ENCODE measurements at regions not wholly inside any gene's neighbourhood (a gene's known extent, or its start where the extent isn't known, plus 50 kb on each side); places are given as distances from the start of the nearest gene placed in this dataset.
"Not testable (repeated sequence)": the region's sequence is repeated elsewhere in the genome, so short reads cannot be mapped to it uniquely, and the experiment has no call there.

DNA sequence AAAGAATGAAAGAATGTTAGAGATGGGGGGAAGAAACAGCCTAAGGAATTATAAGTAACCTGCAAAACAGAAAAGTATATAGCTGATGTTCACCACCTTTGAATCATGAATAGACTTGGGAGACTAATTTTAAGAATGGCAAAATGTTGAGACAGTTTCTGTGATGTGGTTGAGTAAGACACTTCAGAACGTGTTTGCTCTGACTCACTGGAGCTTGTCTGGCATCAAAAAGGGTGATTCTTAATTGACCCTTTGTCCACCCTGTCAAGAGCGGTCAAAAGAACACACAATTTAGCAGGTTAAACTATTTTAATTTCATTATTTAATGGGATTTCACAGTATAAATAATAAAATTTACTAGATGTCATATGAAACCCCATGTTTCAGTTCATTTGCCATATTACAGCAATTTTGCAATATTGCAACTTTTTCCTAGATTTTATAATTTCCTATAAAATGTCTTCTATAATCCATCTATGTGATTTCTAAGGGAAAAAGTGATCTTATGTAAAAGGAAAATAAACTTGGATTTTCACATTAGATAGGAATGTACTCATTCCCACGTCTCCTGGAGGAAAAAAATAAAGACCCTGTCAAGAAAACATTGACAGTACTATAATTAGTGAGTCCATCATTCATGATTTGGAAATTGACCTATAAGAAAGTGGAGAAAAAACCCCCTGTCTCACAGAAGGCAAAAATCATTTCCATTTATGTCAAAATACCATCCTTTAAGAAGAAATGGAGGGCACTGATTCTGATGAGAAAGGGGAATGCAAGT is 104.6 kb upstream of the ZNF658 start:
- H3K27me3 ChIP-seq (replicated peaks; ENCODE audit: insufficient read depth, low read depth, low read length, poor library complexity); H3K36me3 ChIP-seq (ENCODE audit: insufficient read depth, low read length, poor library complexity, severe bottlenecking); CTCF ChIA-PET; H3K4me1 ChIP-seq (ENCODE audit: insufficient read depth, low read length, poor library complexity, severe bottlenecking); DNase-seq (ENCODE audit: low spot score); POLR2A ChIA-PET (ENCODE audit: low non-redundant PET); H3K4me3 ChIP-seq (ENCODE audit: low read depth, low read length, poor library complexity, severe bottlenecking); H3K27ac ChIP-seq (ENCODE audit: low read depth, low read length, poor library complexity, severe bottlenecking); H3K9me3 ChIP-seq (ENCODE audit: low read depth, low read length, poor library complexity, severe bottlenecking); BruUV-seq (replicated peaks); intact Hi-C loops (cut with micrococcal nuclease; ENCODE audit: unreplicated experiment): not testable (repeated sequence)

DNA sequence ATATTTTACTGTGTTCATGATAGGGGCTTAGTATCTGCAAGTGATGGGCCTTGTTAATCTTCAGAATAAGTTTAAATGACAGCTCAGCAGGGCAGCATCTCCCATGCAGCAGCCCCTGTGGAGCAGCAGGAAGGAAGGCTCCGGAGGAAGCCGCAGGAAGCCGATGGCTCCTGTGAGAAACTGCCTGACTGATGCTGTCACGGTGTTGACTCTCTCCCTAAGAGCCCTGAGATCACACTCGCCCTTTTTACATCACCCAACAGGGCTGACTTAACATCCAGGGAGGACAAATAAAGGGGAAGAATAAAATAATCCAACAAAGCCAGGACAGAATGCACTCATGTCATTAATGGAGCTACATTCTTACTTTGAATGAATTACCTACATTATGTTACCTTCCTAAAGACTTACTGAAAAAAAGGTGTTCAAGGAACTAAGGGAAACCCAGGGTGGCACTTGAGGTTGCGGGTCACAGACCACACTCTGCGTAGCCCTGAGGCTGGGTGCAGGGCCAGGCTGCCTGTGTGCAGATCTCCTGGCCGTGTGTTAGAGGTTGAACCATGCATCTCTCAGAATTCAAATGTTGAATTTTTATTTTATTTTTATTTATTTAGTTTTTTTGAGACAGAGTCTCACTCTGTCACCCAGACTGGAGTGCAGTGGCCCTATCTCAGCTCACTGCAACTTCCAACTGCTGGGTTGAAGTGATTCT is 102.5 kb upstream of the ZNF658 start:
- H3K27me3 ChIP-seq (replicated peaks; ENCODE audit: insufficient read depth, low read depth, low read length, poor library complexity); H3K36me3 ChIP-seq (ENCODE audit: insufficient read depth, low read length, poor library complexity, severe bottlenecking); H3K4me3 ChIP-seq (ENCODE audit: low read depth, low read length, poor library complexity, severe bottlenecking); intact Hi-C loops (cut with micrococcal nuclease; ENCODE audit: unreplicated experiment); POLR2A ChIA-PET (ENCODE audit: low non-redundant PET); H3K9me3 ChIP-seq (ENCODE audit: low read depth, low read length, poor library complexity, severe bottlenecking); CTCF ChIA-PET; BruUV-seq (replicated peaks); H3K4me1 ChIP-seq (ENCODE audit: insufficient read depth, low read length, poor library complexity, severe bottlenecking): not testable (repeated sequence)
- DNase-seq (ENCODE audit: low spot score): peak; percentile 91
- peak overlapping the region; percentile 56 for H3K27ac ChIP-seq (ENCODE audit: low read depth, low read length, poor library complexity, severe bottlenecking)

DNA sequence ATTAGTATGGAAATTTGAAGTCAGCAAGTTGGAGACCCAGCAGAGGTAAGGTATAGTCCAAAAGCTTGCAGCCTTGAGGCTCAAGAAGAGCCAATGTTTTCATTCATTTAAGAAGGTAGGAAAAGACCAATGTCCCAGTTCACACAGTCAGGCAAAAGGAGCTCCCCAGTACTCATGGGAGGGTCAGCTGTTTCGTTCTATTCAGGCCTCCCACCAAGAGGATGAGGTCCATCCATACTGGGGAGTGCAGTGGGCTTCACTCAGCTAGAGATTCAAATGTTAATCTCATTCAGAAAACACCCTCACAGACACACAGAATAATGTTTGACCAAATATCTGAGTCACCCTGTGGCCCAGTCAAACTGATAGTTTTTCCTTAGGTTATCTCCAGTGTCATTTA is 96.9 kb upstream of the ZNF658 start:
- H3K36me3 ChIP-seq (ENCODE audit: insufficient read depth, low read length, poor library complexity, severe bottlenecking); intact Hi-C loops (cut with micrococcal nuclease; ENCODE audit: unreplicated experiment); H3K27me3 ChIP-seq (replicated peaks; ENCODE audit: insufficient read depth, low read depth, low read length, poor library complexity); DNase-seq (ENCODE audit: low spot score); BruUV-seq (replicated peaks); CTCF ChIA-PET; H3K4me1 ChIP-seq (ENCODE audit: insufficient read depth, low read length, poor library complexity, severe bottlenecking); H3K27ac ChIP-seq (ENCODE audit: low read depth, low read length, poor library complexity, severe bottlenecking); H3K9me3 ChIP-seq (ENCODE audit: low read depth, low read length, poor library complexity, severe bottlenecking); POLR2A ChIA-PET (ENCODE audit: low non-redundant PET); H3K4me3 ChIP-seq (ENCODE audit: low read depth, low read length, poor library complexity, severe bottlenecking): not testable (repeated sequence)

DNA sequence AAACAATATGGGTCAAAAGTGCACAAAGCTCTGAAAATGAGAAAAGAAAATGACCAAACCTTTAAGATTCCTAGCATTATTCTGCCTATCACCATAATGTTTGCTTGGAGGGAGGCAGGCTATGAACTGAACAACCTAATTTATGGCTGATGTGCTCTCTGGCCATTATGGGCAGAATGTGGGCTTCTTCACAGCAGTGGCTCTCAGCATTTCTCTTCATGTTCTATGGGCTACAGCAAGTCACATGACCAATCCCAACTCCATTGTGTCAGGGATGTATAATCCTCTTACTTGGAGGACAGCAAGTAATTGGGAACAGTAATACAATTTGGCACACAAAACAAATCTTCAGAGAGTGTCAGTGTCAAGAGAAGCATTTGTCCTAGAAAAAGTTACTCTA is 90.3 kb upstream of the ZNF658 start:
- DNase-seq (ENCODE audit: low spot score); POLR2A ChIA-PET (ENCODE audit: low non-redundant PET); H3K27ac ChIP-seq (ENCODE audit: low read depth, low read length, poor library complexity, severe bottlenecking); CTCF ChIA-PET; H3K36me3 ChIP-seq (ENCODE audit: insufficient read depth, low read length, poor library complexity, severe bottlenecking); intact Hi-C loops (cut with micrococcal nuclease; ENCODE audit: unreplicated experiment); BruUV-seq (replicated peaks); H3K4me3 ChIP-seq (ENCODE audit: low read depth, low read length, poor library complexity, severe bottlenecking); H3K4me1 ChIP-seq (ENCODE audit: insufficient read depth, low read length, poor library complexity, severe bottlenecking); H3K9me3 ChIP-seq (ENCODE audit: low read depth, low read length, poor library complexity, severe bottlenecking); H3K27me3 ChIP-seq (replicated peaks; ENCODE audit: insufficient read depth, low read depth, low read length, poor library complexity): not testable (repeated sequence)

DNA sequence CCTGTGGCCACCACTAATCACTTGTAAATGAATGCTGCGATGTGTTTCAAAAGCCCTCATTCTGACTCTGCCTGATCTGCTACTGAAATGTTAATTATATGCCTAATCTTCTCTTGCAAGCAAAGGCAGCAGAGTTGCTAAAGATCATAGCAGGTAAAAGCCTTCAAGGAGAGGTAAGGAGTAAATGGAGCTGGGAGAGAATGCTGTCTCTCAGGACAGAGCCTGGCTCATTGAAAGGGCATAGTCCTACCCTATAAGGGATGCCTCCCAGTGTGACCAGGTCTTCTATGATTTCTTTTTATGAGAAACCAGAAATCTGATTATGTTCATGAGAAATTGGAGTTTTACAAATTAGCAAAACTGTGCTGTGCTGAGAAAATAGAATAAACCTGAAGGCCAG is 88.2 kb upstream of the ZNF658 start:
- CTCF ChIA-PET; H3K9me3 ChIP-seq (ENCODE audit: low read depth, low read length, poor library complexity, severe bottlenecking); H3K27ac ChIP-seq (ENCODE audit: low read depth, low read length, poor library complexity, severe bottlenecking); H3K36me3 ChIP-seq (ENCODE audit: insufficient read depth, low read length, poor library complexity, severe bottlenecking); BruUV-seq (replicated peaks); H3K4me3 ChIP-seq (ENCODE audit: low read depth, low read length, poor library complexity, severe bottlenecking); POLR2A ChIA-PET (ENCODE audit: low non-redundant PET); DNase-seq (ENCODE audit: low spot score); H3K4me1 ChIP-seq (ENCODE audit: insufficient read depth, low read length, poor library complexity, severe bottlenecking); intact Hi-C loops (cut with micrococcal nuclease; ENCODE audit: unreplicated experiment); H3K27me3 ChIP-seq (replicated peaks; ENCODE audit: insufficient read depth, low read depth, low read length, poor library complexity): not testable (repeated sequence)

DNA sequence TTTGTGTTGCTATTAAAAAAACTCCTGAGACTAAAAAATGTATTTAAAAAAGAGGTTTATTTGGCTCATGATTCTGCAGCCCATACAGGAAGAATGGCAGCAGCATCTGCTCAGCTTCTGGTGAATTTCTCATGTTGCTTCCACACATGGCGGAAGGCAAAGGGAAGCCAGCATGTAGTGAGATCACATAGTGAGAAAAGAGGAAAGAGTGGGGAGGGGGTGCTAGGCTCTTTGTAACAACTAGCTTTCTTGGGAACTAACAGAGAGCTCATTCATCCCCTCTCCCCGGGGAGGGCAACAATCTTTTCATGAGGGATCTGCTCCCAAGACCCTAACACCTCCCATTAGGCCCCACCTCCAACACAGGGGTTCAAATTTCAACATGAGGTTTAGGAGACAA is 87.6 kb upstream of the ZNF658 start:
- H3K27me3 ChIP-seq (replicated peaks; ENCODE audit: insufficient read depth, low read depth, low read length, poor library complexity); H3K36me3 ChIP-seq (ENCODE audit: insufficient read depth, low read length, poor library complexity, severe bottlenecking); H3K27ac ChIP-seq (ENCODE audit: low read depth, low read length, poor library complexity, severe bottlenecking); CTCF ChIA-PET; H3K4me1 ChIP-seq (ENCODE audit: insufficient read depth, low read length, poor library complexity, severe bottlenecking); H3K4me3 ChIP-seq (ENCODE audit: low read depth, low read length, poor library complexity, severe bottlenecking); POLR2A ChIA-PET (ENCODE audit: low non-redundant PET); BruUV-seq (replicated peaks); DNase-seq (ENCODE audit: low spot score); intact Hi-C loops (cut with micrococcal nuclease; ENCODE audit: unreplicated experiment); H3K9me3 ChIP-seq (ENCODE audit: low read depth, low read length, poor library complexity, severe bottlenecking): not testable (repeated sequence)

DNA sequence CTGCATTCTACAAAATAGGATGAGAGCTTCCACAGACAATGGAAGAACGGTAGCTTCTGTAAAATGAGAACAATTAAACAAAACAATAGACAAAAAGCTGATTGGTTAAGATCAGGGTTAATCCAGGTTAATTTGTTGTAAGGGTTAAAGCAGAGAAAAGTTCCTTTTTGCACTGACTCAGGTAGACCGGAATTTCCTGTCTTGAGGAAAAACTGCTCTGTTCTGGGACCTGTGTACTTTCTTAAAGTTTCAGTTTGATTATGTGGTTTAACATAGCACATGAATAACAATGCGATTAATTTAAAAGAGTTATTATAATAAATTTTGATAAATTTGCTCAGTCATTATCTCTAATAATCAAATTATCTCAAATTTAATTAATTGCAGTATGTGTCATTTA is 86.5 kb upstream of the ZNF658 start:
- DNase-seq (ENCODE audit: low spot score); BruUV-seq (replicated peaks): not testable (repeated sequence)

DNA sequence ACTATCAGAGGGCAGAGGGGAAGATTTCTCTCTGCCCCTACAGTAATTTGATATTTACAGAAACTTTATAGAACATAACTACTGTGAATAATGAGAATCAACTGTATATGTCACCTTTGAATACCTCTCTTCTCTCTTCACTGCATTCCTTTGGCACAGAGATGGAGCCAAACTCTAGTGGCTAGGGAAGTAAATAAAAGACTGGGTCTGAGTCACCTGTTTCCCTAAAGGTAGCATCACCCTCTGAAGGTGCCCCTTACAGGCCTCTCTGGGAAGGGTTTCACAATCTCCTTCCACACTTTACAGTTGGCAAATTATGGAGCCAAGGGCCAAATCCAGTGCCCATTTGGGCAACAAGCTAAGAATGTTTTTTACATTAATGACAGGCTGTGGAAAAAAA is 81.0 kb upstream of the ZNF658 start:
- POLR2A ChIA-PET (ENCODE audit: low non-redundant PET); H3K4me1 ChIP-seq (ENCODE audit: insufficient read depth, low read length, poor library complexity, severe bottlenecking); CTCF ChIA-PET; intact Hi-C loops (cut with micrococcal nuclease; ENCODE audit: unreplicated experiment); H3K4me3 ChIP-seq (ENCODE audit: low read depth, low read length, poor library complexity, severe bottlenecking); H3K27ac ChIP-seq (ENCODE audit: low read depth, low read length, poor library complexity, severe bottlenecking); BruUV-seq (replicated peaks); H3K36me3 ChIP-seq (ENCODE audit: insufficient read depth, low read length, poor library complexity, severe bottlenecking); H3K27me3 ChIP-seq (replicated peaks; ENCODE audit: insufficient read depth, low read depth, low read length, poor library complexity); DNase-seq (ENCODE audit: low spot score); H3K9me3 ChIP-seq (ENCODE audit: low read depth, low read length, poor library complexity, severe bottlenecking): not testable (repeated sequence)

More for the DNA sequence above, 86.5 kb upstream of the ZNF658 start:
- H3K27ac ChIP-seq (ENCODE audit: low read depth, low read length, poor library complexity, severe bottlenecking); H3K9me3 ChIP-seq (ENCODE audit: low read depth, low read length, poor library complexity, severe bottlenecking); H3K36me3 ChIP-seq (ENCODE audit: insufficient read depth, low read length, poor library complexity, severe bottlenecking); H3K4me3 ChIP-seq (ENCODE audit: low read depth, low read length, poor library complexity, severe bottlenecking); intact Hi-C loops (cut with micrococcal nuclease; ENCODE audit: unreplicated experiment); POLR2A ChIA-PET (ENCODE audit: low non-redundant PET); H3K4me1 ChIP-seq (ENCODE audit: insufficient read depth, low read length, poor library complexity, severe bottlenecking); CTCF ChIA-PET; H3K27me3 ChIP-seq (replicated peaks; ENCODE audit: insufficient read depth, low read depth, low read length, poor library complexity): not testable (repeated sequence)

All from A673 (cell line).